ENCODE measurements at regions not wholly inside any gene's neighbourhood (a gene's known extent, or its start where the extent isn't known, plus 50 kb on each side); places are given as distances from the start of the nearest gene placed in this dataset.

GRCh38 chr7:88465600-88465999, 158.9 kb upstream of the STEAP4 start:
- no peak overlapping the region for H3K27ac ChIP-seq

DNA sequence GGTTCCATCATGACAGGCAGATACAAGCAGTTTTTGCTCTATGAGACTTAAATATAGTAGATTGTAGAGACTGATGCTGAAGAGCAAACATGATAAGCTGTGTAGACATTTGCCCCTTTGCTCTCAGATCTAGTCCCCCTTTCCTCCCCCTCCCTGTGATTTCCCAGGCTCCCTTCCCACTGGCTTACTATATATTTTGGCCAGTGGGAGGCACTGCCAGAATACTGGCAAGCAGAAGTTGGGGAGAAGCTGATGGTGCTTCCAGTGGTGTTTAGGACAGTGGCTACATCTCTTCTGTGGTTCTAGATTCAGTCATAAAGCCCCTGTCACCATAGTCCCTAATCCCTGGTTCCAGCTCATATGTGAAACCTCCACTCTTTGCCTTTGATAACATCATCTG, 156.1 kb upstream of the STEAP4 start:
- H3K27ac ChIP-seq: no peak overlapping the region
- TF ChIP-seq ZFX (IDR thresholded peaks at IDR 0.05): no peak
- TF ChIP-seq, protein P1, sequence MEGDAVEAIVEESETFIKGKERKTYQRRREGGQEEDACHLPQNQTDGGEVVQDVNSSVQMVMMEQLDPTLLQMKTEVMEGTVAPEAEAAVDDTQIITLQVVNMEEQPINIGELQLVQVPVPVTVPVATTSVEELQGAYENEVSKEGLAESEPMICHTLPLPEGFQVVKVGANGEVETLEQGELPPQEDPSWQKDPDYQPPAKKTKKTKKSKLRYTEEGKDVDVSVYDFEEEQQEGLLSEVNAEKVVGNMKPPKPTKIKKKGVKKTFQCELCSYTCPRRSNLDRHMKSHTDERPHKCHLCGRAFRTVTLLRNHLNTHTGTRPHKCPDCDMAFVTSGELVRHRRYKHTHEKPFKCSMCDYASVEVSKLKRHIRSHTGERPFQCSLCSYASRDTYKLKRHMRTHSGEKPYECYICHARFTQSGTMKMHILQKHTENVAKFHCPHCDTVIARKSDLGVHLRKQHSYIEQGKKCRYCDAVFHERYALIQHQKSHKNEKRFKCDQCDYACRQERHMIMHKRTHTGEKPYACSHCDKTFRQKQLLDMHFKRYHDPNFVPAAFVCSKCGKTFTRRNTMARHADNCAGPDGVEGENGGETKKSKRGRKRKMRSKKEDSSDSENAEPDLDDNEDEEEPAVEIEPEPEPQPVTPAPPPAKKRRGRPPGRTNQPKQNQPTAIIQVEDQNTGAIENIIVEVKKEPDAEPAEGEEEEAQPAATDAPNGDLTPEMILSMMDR (conservative IDR thresholded peaks at IDR 0.05): peak; percentile 9; the same call in 1 of the 2 replicates

More at GRCh38 chr7:88465600-88465999, 158.9 kb upstream of the STEAP4 start:
- TF ChIP-seq, protein P1 (conservative IDR thresholded peaks at IDR 0.05): no peak
- TF ChIP-seq ZFX (IDR thresholded peaks at IDR 0.05): no peak

DNA sequence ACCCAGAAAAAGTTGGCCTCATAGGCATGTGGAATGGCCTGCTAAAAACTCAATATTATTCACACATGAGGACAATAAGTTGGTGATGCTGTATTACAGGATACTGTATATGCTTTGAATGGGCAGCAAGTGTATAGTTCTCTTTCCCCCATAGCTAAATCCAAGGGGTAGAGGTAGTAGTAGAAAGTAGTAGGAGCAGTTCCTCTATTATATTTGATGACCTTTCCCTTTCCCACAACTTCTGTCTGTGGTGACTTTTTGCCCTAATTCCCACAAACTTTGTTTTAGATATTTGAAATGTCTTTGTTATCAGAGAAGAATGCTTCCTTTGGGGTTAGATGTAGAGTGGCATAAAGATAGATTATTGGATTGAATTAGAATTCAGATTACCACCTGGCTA, 154.0 kb upstream of the STEAP4 start:
- no peak overlapping the region for H3K27ac ChIP-seq
- TF ChIP-seq, protein P1 (conservative IDR thresholded peaks at IDR 0.05): no peak
- no peak for TF ChIP-seq ZFX (IDR thresholded peaks at IDR 0.05)

GRCh38 chr7:88458946-88459345, 152.3 kb upstream of the STEAP4 start:
- no peak overlapping the region for H3K27ac ChIP-seq
- no peak for TF ChIP-seq ZFX (IDR thresholded peaks at IDR 0.05)
- TF ChIP-seq, protein P1 (conservative IDR thresholded peaks at IDR 0.05): no peak

- no peak for TF ChIP-seq ZFX (IDR thresholded peaks at IDR 0.05)
- TF ChIP-seq, protein P1 (conservative IDR thresholded peaks at IDR 0.05): no peak
- H3K27ac ChIP-seq: no peak overlapping the region
Observed at GRCh38 chr7:88458279-88458678, 151.6 kb upstream of the STEAP4 start.

GRCh38 chr7:88457320-88457719, 150.6 kb upstream of the STEAP4 start:
- no peak for TF ChIP-seq ZFX (IDR thresholded peaks at IDR 0.05)
- TF ChIP-seq, protein P1 (conservative IDR thresholded peaks at IDR 0.05): no peak
- no peak overlapping the region for H3K27ac ChIP-seq

GRCh38 chr7:88456490-88456889, 149.8 kb upstream of the STEAP4 start:
- TF ChIP-seq, protein P1 (conservative IDR thresholded peaks at IDR 0.05): no peak
- no peak for TF ChIP-seq ZFX (IDR thresholded peaks at IDR 0.05)
- H3K27ac ChIP-seq: no peak overlapping the region
